ENCODE measurements at regions not wholly inside any gene's neighbourhood (a gene's known extent, or its start where the extent isn't known, plus 50 kb on each side); places are given as distances from the start of the nearest gene placed in this dataset.
"Not testable (repeated sequence)": the region's sequence is repeated elsewhere in the genome, so short reads cannot be mapped to it uniquely, and the experiment has no call there.

- DNase-seq, result no peak
These were observed 60.5 kb downstream of the DSEL start for GRCh38 chr18:67455890-67456501.

- no peak for DNase-seq
These were observed 62.6 kb downstream of the DSEL start for GRCh38 chr18:67453901-67454300.

- DNase-seq, result no peak
These were observed 64.6 kb downstream of the DSEL start for GRCh38 chr18:67451960-67452359.

GRCh38 chr18:67451101-67451500 is 65.4 kb downstream of the DSEL start:
- DNase-seq, result not testable (repeated sequence)

GRCh38 chr18:67433971-67434370 is 82.5 kb downstream of the DSEL start:
- DNase-seq, result no peak

- DNase-seq, result peak; percentile 44
These were observed 83.7 kb downstream of the DSEL start for GRCh38 chr18:67432806-67433205.

GRCh38 chr18:67428805-67429204 is 87.7 kb downstream of the DSEL start:
- peak; percentile 79 for DNase-seq

- peak; percentile 47 for DNase-seq
These were observed 88.4 kb downstream of the DSEL start for GRCh38 chr18:67428158-67428557.

- DNase-seq, result no peak
These were observed 90.0 kb downstream of the DSEL start for GRCh38 chr18:67426486-67426885.

- peak; percentile 97 for DNase-seq
These were observed 90.8 kb downstream of the DSEL start for GRCh38 chr18:67425672-67426071.

GRCh38 chr18:67421651-67422050 is 94.9 kb downstream of the DSEL start:
- DNase-seq, result no peak

GRCh38 chr18:67417864-67418523 is 98.5 kb downstream of the DSEL start:
- peak; percentile 18 for DNase-seq

- no peak for DNase-seq
These were observed 105.4 kb downstream of the DSEL start for GRCh38 chr18:67411116-67411515.

- peak; percentile 38 for DNase-seq
These were observed 106.1 kb downstream of the DSEL start for GRCh38 chr18:67410075-67411070.

GRCh38 chr18:67408240-67408639 is 108.3 kb downstream of the DSEL start:
- no peak for DNase-seq

- DNase-seq, result no peak
These were observed 109.8 kb downstream of the DSEL start for GRCh38 chr18:67406714-67407113.

- peak; percentile 64 for DNase-seq
These were observed 114.0 kb downstream of the DSEL start for GRCh38 chr18:67402543-67402942.

- DNase-seq, result peak; percentile 57
These were observed 115.9 kb downstream of the DSEL start for GRCh38 chr18:67400502-67401117.

- peak; percentile 36 for DNase-seq
These were observed 130.5 kb downstream of the DSEL start for GRCh38 chr18:67386032-67386431.

- peak; percentile 14 for DNase-seq
These were observed 131.1 kb downstream of the DSEL start for GRCh38 chr18:67385455-67385854.

- not testable (repeated sequence) for DNase-seq
These were observed 132.5 kb downstream of the DSEL start for GRCh38 chr18:67384057-67384456.

- DNase-seq, result no peak
These were observed 134.8 kb downstream of the DSEL start for GRCh38 chr18:67381608-67382150.

GRCh38 chr18:67380867-67381266 is 135.7 kb downstream of the DSEL start:
- DNase-seq, result no peak

Data from fibroblast of skin of right biceps (primary cell).